ENCODE measurements at regions not wholly inside any gene's neighbourhood (a gene's known extent, or its start where the extent isn't known, plus 50 kb on each side); places are given as distances from the start of the nearest gene placed in this dataset.

GRCh38 chr9:29063031-29063430 is 1489.8 kb upstream of the C9orf72 start:
- no peak for DNase-seq
- H3K9me3 ChIP-seq, result peaks cover 0 to 3% (median 0%) of the 10 kb centered on the region in 12 donors
- WGBS, 4 donors, result 59 to 77% (median 64%) methylated on average over 1 of the region's 1 CpG
- no peak overlapping the region for H3K27ac ChIP-seq
- intact Hi-C loops (cut with DNase I), result loop anchor here in 1 of 10 donors (10.0 kb wide), 1 partner anchor 612 kb away; no protein-coding TSS in a partner anchor
- TF ChIP-seq CTCF (IDR thresholded peaks at IDR 0.05), result no peak
- H3K36me3 ChIP-seq, result no peaks in the 10 kb centered on the region
- no peaks in the 10 kb centered on the region for H3K4me1 ChIP-seq
- no peak overlapping the region for H3K4me3 ChIP-seq
- no peaks in the 10 kb centered on the region for H3K27me3 ChIP-seq
- ATAC-seq, result no peak

GRCh38 chr9:29066141-29066640 is 1492.9 kb upstream of the C9orf72 start:
- no peak for ATAC-seq
- H3K36me3 ChIP-seq, result no peaks in the 10 kb centered on the region
- 69 to 80% (median 75%) methylated on average over 3 of the region's 3 CpGs for WGBS, 4 donors
- H3K4me1 ChIP-seq, result no peaks in the 10 kb centered on the region
- no peak for DNase-seq
- TF ChIP-seq POLR2A (IDR thresholded peaks at IDR 0.05) (no peak), CTCF (IDR thresholded peaks at IDR 0.05) (no peak)
- H3K27me3 ChIP-seq, result no peaks in the 10 kb centered on the region
- no peak overlapping the region for H3K4me3 ChIP-seq
- intact Hi-C loops (cut with DNase I), result loop anchor here in 1 of 10 donors (10.0 kb wide), 1 partner anchor 609 kb away; no protein-coding TSS in a partner anchor
- no peak overlapping the region for H3K27ac ChIP-seq
- no peaks in the 10 kb centered on the region for H3K9me3 ChIP-seq

- intact Hi-C loops (cut with DNase I), result loop anchor here in 1 of 10 donors (10.0 kb wide), 1 partner anchor 606 kb away; no protein-coding TSS in a partner anchor
- Histone ChIP-seq H3K9me3 (no peaks in the 10 kb centered on the region), H3K36me3 (no peaks in the 10 kb centered on the region), H3K27me3 (no peaks in the 10 kb centered on the region), H3K4me3 (no peak overlapping the region), H3K4me1 (no peaks in the 10 kb centered on the region), H3K27ac (no peak overlapping the region)
- 76 to 85% (median 82%) methylated on average over 2 of the region's 2 CpGs for WGBS, 4 donors
- TF ChIP-seq POLR2A (IDR thresholded peaks at IDR 0.05) (no peak), CTCF (IDR thresholded peaks at IDR 0.05) (no peak)
- DNase-seq (no peak), ATAC-seq (no peak)
These were observed 1495.2 kb upstream of the C9orf72 start for GRCh38 chr9:29068461-29068860.

GRCh38 chr9:29069376-29069775 is 1496.1 kb upstream of the C9orf72 start:
- DNase-seq (no peak), ATAC-seq (no peak)
- Histone ChIP-seq H3K27me3 (no peaks in the 10 kb centered on the region), H3K4me3 (no peak overlapping the region), H3K9me3 (no peaks in the 10 kb centered on the region), H3K36me3 (no peaks in the 10 kb centered on the region), H3K4me1 (no peaks in the 10 kb centered on the region), H3K27ac (no peak overlapping the region)
- TF ChIP-seq POLR2A (IDR thresholded peaks at IDR 0.05) (no peak), CTCF (IDR thresholded peaks at IDR 0.05) (no peak)
- intact Hi-C loops (cut with DNase I), result loop anchor here in 1 of 10 donors (10.0 kb wide), 1 partner anchor 605 kb away; no protein-coding TSS in a partner anchor
